DND-41 (cell line): ENCODE measurements at regions not wholly inside any gene's neighbourhood (a gene's known extent, or its start where the extent isn't known, plus 50 kb on each side); places are given as distances from the start of the nearest gene placed in this dataset.

Experiments used
- CTCF ChIP-seq: IDR thresholded peaks from 2 replicates; pipeline ENCODE4 v1.5.1; 2012; ENCODE audit warnings: borderline replicate concordance, low read length, moderate library complexity, mild to moderate bottlenecking; ENCODE audit not compliant: poor library complexity, severe bottlenecking; ENCODE audit errors: extremely low read depth
- EZH2 ChIP-seq: IDR thresholded peaks from 3 replicates; pipeline ENCODE4 v1.6.1; 2012; ENCODE audit warnings: borderline replicate concordance, low read depth, mild to moderate bottlenecking, moderate library complexity, low read length, inconsistent platforms; ENCODE audit not compliant: severe bottlenecking

- TF ChIP-seq CTCF (no peak), EZH2 (no peak)
Observed at GRCh38 chr4:164615964-164616363, 138.0 kb upstream of the SMIM31 start.
